Neural cell (in vitro differentiated cells): ENCODE measurements at regions not wholly inside any gene's neighbourhood (a gene's known extent, or its start where the extent isn't known, plus 50 kb on each side); places are given as distances from the start of the nearest gene placed in this dataset.

Experiments used
- H2AFZ ChIP-seq: fragments of 200-600, 300-800 bp; sonication (generic), shearing (Covaris generic); 2 replicates; pipeline ENCODE4 v1.6.0; 2014; ENCODE audit warnings: low read depth, mild to moderate bottlenecking, antibody characterized with exemption, low read length, moderate library complexity
- H3F3A ChIP-seq: fragments of 200-600 bp; shearing (Covaris generic); 2 replicates; pipeline ENCODE4 v1.6.1; 2016; ENCODE audit warnings: mild to moderate bottlenecking, moderate library complexity, mixed read lengths, antibody characterized with exemption, low read length; ENCODE audit not compliant: insufficient read depth, poor library complexity, severe bottlenecking
- H3K27ac ChIP-seq: fragments of 200-600, 300-800 bp; sonication (generic), shearing (Covaris generic); 2 replicates; pipeline ENCODE4 v1.5.1; 2014; ENCODE audit warnings: mild to moderate bottlenecking, low read length, moderate library complexity
- H3K27me3 ChIP-seq: fragments of 300-800, 200-600 bp; sonication (generic), shearing (Covaris generic); 2 replicates; pipeline ENCODE4 v1.6.0; 2014; ENCODE audit warnings: mild to moderate bottlenecking, low read depth, low read length, moderate library complexity; ENCODE audit not compliant: insufficient read depth
- H3K36me3 ChIP-seq: fragments of 300-800, 200-600 bp; sonication (generic), shearing (Covaris generic); 2 replicates; pipeline ENCODE4 v1.5.1; 2014; ENCODE audit warnings: mild to moderate bottlenecking, antibody characterized with exemption, low read length, moderate library complexity; ENCODE audit not compliant: insufficient read depth
- H3K4me2 ChIP-seq: fragments of 300-800, 200-600 bp; sonication (generic), shearing (Covaris generic); 2 replicates; pipeline ENCODE4 v1.6.0; 2014; ENCODE audit warnings: mild to moderate bottlenecking, low read length
- H3K4me3 ChIP-seq: fragments of 300-800, 200-600 bp; sonication (generic), shearing (Covaris generic); 2 replicates; pipeline ENCODE4 v1.5.1; 2014; ENCODE audit warnings: mild to moderate bottlenecking, low read length, moderate library complexity
- H3K79me2 ChIP-seq: fragments of 200-600 bp; shearing (Covaris generic); replicated peaks from 2 replicates; pipeline ENCODE4 v1.6.0; 2014; ENCODE audit warnings: mild to moderate bottlenecking, low read length, moderate library complexity; ENCODE audit not compliant: insufficient read depth
- H3K9ac ChIP-seq: fragments of 300-800, 200-600 bp; sonication (generic), shearing (Covaris generic); 2 replicates; pipeline ENCODE4 v1.6.1; 2016; ENCODE audit warnings: mild to moderate bottlenecking, low read length, mixed read lengths
- H3K9me2 ChIP-seq: fragments of 200-600 bp; shearing (Covaris generic); 2 replicates; pipeline ENCODE4 v1.6.1; 2016; ENCODE audit warnings: mild to moderate bottlenecking, low read length, mixed read lengths; ENCODE audit not compliant: insufficient read depth
- H3K9me3 ChIP-seq: fragments of 200-600, 300-800 bp; sonication (generic), shearing (Covaris generic); 2 replicates; pipeline ENCODE4 v1.6.1; 2016; ENCODE audit warnings: mild to moderate bottlenecking, mixed run types, low read length, moderate library complexity, mixed read lengths
- H4K20me1 ChIP-seq: fragments of 200-600 bp; shearing (Covaris generic); 2 replicates; pipeline ENCODE4 v1.6.1; 2016; ENCODE audit warnings: mild to moderate bottlenecking, mixed run types; ENCODE audit not compliant: insufficient read depth
- EP300 ChIP-seq: fragments of 450-650 bp; conservative IDR thresholded peaks from 2 replicates; pipeline ENCODE4 v1.6.1; 2014; ENCODE audit warnings: antibody characterized with exemption, mild to moderate bottlenecking, moderate library complexity; ENCODE audit not compliant: poor library complexity, severe bottlenecking
- EZH2 ChIP-seq: fragments of 200-600, 300-800 bp; shearing (Covaris generic), sonication (generic); IDR thresholded peaks from 2 replicates; pipeline ENCODE4 v1.6.1; 2014; ENCODE audit warnings: antibody characterized with exemption, low read length, borderline replicate concordance, mild to moderate bottlenecking; ENCODE audit not compliant: insufficient read depth, poor library complexity, severe bottlenecking
- POLR2AphosphoS5 ChIP-seq: IDR thresholded peaks from 2 replicates; pipeline ENCODE4 v1.6.1; 2012
- RAD21 ChIP-seq: fragments of 450-650 bp; conservative IDR thresholded peaks from 2 replicates; pipeline ENCODE4 v1.6.1; 2014; ENCODE audit warnings: antibody characterized with exemption, mild to moderate bottlenecking, moderate library complexity
- TF ChIP-seq, protein P1 (sequence below): IDR thresholded peaks from 2 replicates; pipeline ENCODE4 v1.6.1; 2012; ENCODE audit warnings: borderline replicate concordance
- TF ChIP-seq, protein P2 (sequence below): fragments of 450-650 bp; IDR thresholded peaks from 2 replicates; pipeline ENCODE4 v1.5.1; 2014; ENCODE audit warnings: antibody characterized with exemption, mild to moderate bottlenecking, moderate library complexity; ENCODE audit not compliant: poor library complexity, severe bottlenecking

DNA sequence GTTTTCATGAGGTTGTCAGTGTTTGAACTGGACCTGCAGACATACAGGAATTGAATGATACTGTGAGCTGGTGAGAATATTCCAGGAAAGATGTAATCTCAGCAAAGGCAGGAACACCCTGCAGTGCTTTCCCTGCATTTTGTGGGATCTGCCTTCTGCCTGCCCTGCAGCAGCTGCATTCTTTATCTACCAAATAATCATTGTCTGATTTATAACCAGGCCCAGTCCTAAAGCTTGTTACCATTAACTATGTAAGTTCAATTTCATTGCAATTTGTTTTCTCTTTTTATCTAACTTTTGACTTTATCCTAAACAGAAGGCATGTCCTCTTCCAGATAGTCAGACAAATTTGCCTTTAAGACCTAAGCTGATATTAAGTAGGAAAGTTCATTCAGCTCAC is 99.8 kb upstream of the NOCT start:
- Histone ChIP-seq H3K9ac (no peak overlapping the region), H3K27ac (no peak overlapping the region), H2AFZ (no peak overlapping the region), H3K36me3 (no peaks in the 10 kb centered on the region), H3F3A (no peaks in the 10 kb centered on the region), H3K4me3 (no peak overlapping the region), H4K20me1 (no peaks in the 10 kb centered on the region), H3K4me2 (no peak overlapping the region), H3K9me2 (no peaks in the 10 kb centered on the region), H3K79me2 (no peaks in the 10 kb centered on the region), H3K9me3 (no peaks in the 10 kb centered on the region), H3K27me3 (no peaks in the 10 kb centered on the region)
- TF ChIP-seq, protein P1, sequence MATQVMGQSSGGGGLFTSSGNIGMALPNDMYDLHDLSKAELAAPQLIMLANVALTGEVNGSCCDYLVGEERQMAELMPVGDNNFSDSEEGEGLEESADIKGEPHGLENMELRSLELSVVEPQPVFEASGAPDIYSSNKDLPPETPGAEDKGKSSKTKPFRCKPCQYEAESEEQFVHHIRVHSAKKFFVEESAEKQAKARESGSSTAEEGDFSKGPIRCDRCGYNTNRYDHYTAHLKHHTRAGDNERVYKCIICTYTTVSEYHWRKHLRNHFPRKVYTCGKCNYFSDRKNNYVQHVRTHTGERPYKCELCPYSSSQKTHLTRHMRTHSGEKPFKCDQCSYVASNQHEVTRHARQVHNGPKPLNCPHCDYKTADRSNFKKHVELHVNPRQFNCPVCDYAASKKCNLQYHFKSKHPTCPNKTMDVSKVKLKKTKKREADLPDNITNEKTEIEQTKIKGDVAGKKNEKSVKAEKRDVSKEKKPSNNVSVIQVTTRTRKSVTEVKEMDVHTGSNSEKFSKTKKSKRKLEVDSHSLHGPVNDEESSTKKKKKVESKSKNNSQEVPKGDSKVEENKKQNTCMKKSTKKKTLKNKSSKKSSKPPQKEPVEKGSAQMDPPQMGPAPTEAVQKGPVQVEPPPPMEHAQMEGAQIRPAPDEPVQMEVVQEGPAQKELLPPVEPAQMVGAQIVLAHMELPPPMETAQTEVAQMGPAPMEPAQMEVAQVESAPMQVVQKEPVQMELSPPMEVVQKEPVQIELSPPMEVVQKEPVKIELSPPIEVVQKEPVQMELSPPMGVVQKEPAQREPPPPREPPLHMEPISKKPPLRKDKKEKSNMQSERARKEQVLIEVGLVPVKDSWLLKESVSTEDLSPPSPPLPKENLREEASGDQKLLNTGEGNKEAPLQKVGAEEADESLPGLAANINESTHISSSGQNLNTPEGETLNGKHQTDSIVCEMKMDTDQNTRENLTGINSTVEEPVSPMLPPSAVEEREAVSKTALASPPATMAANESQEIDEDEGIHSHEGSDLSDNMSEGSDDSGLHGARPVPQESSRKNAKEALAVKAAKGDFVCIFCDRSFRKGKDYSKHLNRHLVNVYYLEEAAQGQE, result no peak
- no peak for TF ChIP-seq EP300
- TF ChIP-seq RAD21, result no peak
- no peak for TF ChIP-seq POLR2AphosphoS5
- TF ChIP-seq EZH2, result no peak
- TF ChIP-seq, protein P2, sequence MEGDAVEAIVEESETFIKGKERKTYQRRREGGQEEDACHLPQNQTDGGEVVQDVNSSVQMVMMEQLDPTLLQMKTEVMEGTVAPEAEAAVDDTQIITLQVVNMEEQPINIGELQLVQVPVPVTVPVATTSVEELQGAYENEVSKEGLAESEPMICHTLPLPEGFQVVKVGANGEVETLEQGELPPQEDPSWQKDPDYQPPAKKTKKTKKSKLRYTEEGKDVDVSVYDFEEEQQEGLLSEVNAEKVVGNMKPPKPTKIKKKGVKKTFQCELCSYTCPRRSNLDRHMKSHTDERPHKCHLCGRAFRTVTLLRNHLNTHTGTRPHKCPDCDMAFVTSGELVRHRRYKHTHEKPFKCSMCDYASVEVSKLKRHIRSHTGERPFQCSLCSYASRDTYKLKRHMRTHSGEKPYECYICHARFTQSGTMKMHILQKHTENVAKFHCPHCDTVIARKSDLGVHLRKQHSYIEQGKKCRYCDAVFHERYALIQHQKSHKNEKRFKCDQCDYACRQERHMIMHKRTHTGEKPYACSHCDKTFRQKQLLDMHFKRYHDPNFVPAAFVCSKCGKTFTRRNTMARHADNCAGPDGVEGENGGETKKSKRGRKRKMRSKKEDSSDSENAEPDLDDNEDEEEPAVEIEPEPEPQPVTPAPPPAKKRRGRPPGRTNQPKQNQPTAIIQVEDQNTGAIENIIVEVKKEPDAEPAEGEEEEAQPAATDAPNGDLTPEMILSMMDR, result no peak

DNA sequence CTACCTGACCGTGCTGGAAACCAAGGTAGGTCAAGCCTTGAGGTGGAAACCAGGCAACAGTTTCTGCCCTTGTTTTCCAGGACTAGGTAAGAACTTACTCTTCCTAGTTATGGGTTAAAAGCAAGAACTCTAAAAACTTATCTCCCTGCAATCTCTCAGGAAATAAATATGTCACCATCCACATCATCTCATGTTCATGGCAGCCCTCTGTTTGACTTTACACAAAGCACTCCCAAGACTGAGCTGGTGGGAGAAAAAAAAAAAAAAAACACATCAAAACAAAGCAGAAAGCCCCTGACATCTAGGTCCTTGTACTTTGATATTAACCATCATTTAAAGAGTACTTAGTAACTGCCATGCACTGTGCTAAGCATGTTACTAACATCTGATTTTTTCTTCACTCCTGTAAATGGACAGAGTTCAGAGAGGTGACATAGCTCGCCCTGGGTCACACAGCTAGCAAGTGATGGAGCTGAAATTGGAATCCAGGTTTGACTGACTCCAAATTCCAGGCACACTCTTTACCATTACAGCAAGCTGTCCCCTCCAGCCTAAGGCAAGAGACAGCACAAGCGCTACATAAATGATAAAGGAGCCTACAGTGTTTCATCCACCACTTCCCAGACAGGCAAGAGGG is 102.8 kb upstream of the NOCT start:
- Histone ChIP-seq H3K9ac (no peak overlapping the region), H2AFZ (no peak overlapping the region), H3K4me2 (no peak overlapping the region), H3K27me3 (no peaks in the 10 kb centered on the region), H3K36me3 (no peaks in the 10 kb centered on the region), H3K4me3 (no peak overlapping the region), H3K9me2 (no peaks in the 10 kb centered on the region), H3F3A (no peaks in the 10 kb centered on the region), H4K20me1 (no peaks in the 10 kb centered on the region), H3K27ac (no peak overlapping the region), H3K9me3 (no peaks in the 10 kb centered on the region), H3K79me2 (no peaks in the 10 kb centered on the region)
- TF ChIP-seq, protein P1, result no peak
